Smooth muscle cell (in vitro differentiated cells): ENCODE measurements at regions not wholly inside any gene's neighbourhood (a gene's known extent, or its start where the extent isn't known, plus 50 kb on each side); places are given as distances from the start of the nearest gene placed in this dataset.
"Not testable (repeated sequence)": the region's sequence is repeated elsewhere in the genome, so short reads cannot be mapped to it uniquely, and the experiment has no call there.

Experiments used
- DNase-seq: peaks from one replicate; lab custom pipeline; 2025; ENCODE audit not compliant: unreplicated experiment; lab: John Stamatoyannopoulos, UW
- H2AFZ ChIP-seq: fragments of 200-600 bp; sonication (generic); 2 replicates; pipeline ENCODE4 v1.6.0; 2016; ENCODE audit warnings: antibody characterized with exemption, low read depth, mild to moderate bottlenecking
- H3F3A ChIP-seq: fragments of 200-600 bp; sonication (generic); 2 replicates; pipeline ENCODE4 v1.6.0; 2017; ENCODE audit warnings: antibody characterized with exemption, low read depth
- H3K27ac ChIP-seq: fragments of 200-600 bp; sonication (generic); 2 replicates; pipeline ENCODE4 v1.5.1; 2016; ENCODE audit warnings: low read depth, mild to moderate bottlenecking
- H3K27me3 ChIP-seq: fragments of 200-600 bp; sonication (generic); 2 replicates; pipeline ENCODE4 v1.6.1; 2016; ENCODE audit warnings: low read depth, mild to moderate bottlenecking
- H3K36me3 ChIP-seq: fragments of 200-600 bp; sonication (generic); 2 replicates; pipeline ENCODE4 v1.5.1; 2016; ENCODE audit warnings: low read depth
- H3K4me1 ChIP-seq: fragments of 200-600 bp; sonication (generic); 2 replicates; pipeline ENCODE4 v1.5.1; 2016; ENCODE audit warnings: low read depth
- H3K4me2 ChIP-seq: fragments of 200-600 bp; sonication (generic); 2 replicates; pipeline ENCODE4 v1.6.0; 2016; ENCODE audit warnings: mild to moderate bottlenecking
- H3K4me3 ChIP-seq: fragments of 200-600 bp; sonication (generic); 2 replicates; pipeline ENCODE4 v1.5.1; 2016; ENCODE audit warnings: mild to moderate bottlenecking
- H3K79me2 ChIP-seq: fragments of 200-600 bp; sonication (generic); 2 replicates; pipeline ENCODE4 v1.6.0; 2016; ENCODE audit warnings: low read depth, mild to moderate bottlenecking
- H3K9ac ChIP-seq: fragments of 200-600 bp; sonication (generic); 2 replicates; pipeline ENCODE4 v1.6.0; 2016; ENCODE audit warnings: low read depth
- H3K9me3 ChIP-seq: fragments of 200-600 bp; sonication (generic); replicated peaks from 2 replicates; pipeline ENCODE4 v1.5.1; 2016; ENCODE audit warnings: low read depth
- H4K20me1 ChIP-seq: fragments of 200-600 bp; sonication (generic); 2 replicates; pipeline ENCODE4 v1.6.0; 2016; ENCODE audit warnings: low read depth
- CTCF ChIP-seq: fragments of 200-600 bp; sonication (generic); IDR thresholded peaks from 2 replicates; pipeline ENCODE4 v1.5.1; 2017; ENCODE audit warnings: borderline replicate concordance, mild to moderate bottlenecking, antibody characterized with exemption; ENCODE audit not compliant: insufficient read depth, poor library complexity, severe bottlenecking
- WGBS: methylation state at CpG from one replicate; pipeline ENCODE4 v1.1.7; 2016; ENCODE audit warnings: low lambda C conversion rate; 5-methylcytosine and 5-hydroxymethylcytosine counted together

DNA sequence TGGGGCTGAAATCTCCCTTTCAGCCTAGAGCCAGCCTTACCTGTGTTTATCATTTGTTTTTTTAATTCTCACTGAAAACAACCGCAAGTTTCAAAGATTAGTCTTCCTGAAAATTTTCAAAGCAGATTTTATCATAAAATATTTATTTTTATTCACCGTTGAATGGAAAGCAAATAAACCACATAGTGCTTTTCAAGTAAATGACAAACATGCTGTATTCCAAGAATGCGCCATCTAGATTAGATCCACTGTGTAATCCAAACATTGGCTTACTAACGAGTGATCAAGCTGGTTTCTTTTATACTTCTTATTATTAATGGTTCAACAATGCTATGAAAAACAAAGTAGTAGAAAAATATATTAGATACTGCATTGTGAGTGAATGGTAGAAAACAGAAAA, 1176.2 kb upstream of the IGFBP7 start:
- Histone ChIP-seq H3K4me2 (no peak overlapping the region), H3K9ac (no peak overlapping the region), H3K27me3 (no peaks in the 10 kb centered on the region), H3K4me1 (no peaks in the 10 kb centered on the region), H3K27ac (no peak overlapping the region), H3K79me2 (no peaks in the 10 kb centered on the region), H2AFZ (no peak overlapping the region), H4K20me1 (no peaks in the 10 kb centered on the region), H3F3A (no peaks in the 10 kb centered on the region), H3K36me3 (no peaks in the 10 kb centered on the region), H3K4me3 (no peak overlapping the region), H3K9me3 (no peaks in the 10 kb centered on the region)
- no peak for DNase-seq
- 68% methylated on average over 4 of the region's 4 CpGs for WGBS
- TF ChIP-seq CTCF = no peak

DNA sequence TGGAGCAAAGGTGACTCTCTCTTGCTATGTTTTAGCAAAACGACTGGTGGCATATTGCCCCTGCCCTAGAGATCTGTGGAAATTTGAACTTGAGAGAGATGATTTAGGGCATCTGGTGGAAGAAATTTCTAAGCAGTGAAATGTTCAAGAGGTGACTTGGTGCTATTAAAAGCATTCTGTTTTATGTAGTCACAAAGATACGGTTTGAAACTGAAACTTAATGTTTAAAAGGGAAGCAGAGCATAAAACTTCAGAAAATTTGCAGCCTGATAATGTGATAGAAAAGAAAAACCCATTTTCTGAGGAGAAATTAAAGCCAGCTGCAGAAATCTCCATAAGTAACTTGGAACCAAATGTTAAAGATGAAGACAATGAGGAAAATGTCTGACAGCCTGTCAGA, 1170.7 kb upstream of the IGFBP7 start:
- H3K4me3 ChIP-seq, H3F3A ChIP-seq, H3K79me2 ChIP-seq, H3K9me3 ChIP-seq, H3K27ac ChIP-seq, H3K9ac ChIP-seq, H4K20me1 ChIP-seq, H3K36me3 ChIP-seq, DNase-seq, H2AFZ ChIP-seq, H3K4me1 ChIP-seq, H3K27me3 ChIP-seq, H3K4me2 ChIP-seq: not testable (repeated sequence)
- WGBS = 75% methylated on average over 2 of the region's 2 CpGs

DNA sequence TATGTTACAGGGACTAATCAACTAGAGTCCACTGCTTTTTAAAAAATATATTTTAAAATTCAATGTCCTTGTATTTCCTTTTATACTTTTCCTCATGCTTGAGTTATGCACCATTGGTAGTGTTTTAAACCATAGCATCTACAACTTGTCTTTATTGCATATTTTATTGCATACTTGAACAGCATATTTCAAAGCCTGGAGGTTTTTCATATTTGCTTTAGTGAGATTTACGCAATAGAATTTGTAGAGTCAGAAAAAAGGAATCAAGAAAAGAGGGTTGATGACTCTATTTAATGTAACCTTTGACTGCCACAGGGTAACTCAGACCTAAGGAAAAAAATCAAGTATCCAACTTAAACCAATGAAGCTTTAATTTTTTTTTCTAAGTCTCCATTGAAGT, 1165.7 kb upstream of the IGFBP7 start:
- H2AFZ ChIP-seq = no peak overlapping the region
- no peaks in the 10 kb centered on the region for H3K9me3 ChIP-seq
- H3K27me3 ChIP-seq = no peaks in the 10 kb centered on the region
- no peaks in the 10 kb centered on the region for H3K4me1 ChIP-seq
- H3K36me3 ChIP-seq = no peaks in the 10 kb centered on the region
- TF ChIP-seq CTCF = no peak
- H4K20me1 ChIP-seq = no peaks in the 10 kb centered on the region
- H3K4me3 ChIP-seq = no peak overlapping the region
- no peak overlapping the region for H3K9ac ChIP-seq
- DNase-seq = no peak
- H3K27ac ChIP-seq = no peak overlapping the region
- no peak overlapping the region for H3K4me2 ChIP-seq
- H3F3A ChIP-seq = no peaks in the 10 kb centered on the region
- no peaks in the 10 kb centered on the region for H3K79me2 ChIP-seq
- WGBS = 97% methylated on average over 1 of the region's 1 CpG

- H3K9me3 ChIP-seq = no peaks in the 10 kb centered on the region
- no peaks in the 10 kb centered on the region for H4K20me1 ChIP-seq
- no peak overlapping the region for H3K27ac ChIP-seq
- no peaks in the 10 kb centered on the region for H3K36me3 ChIP-seq
- DNase-seq = no peak
- H2AFZ ChIP-seq = no peak overlapping the region
- H3K27me3 ChIP-seq = no peaks in the 10 kb centered on the region
- H3K9ac ChIP-seq = no peak overlapping the region
- no peak overlapping the region for H3K4me3 ChIP-seq
- no peaks in the 10 kb centered on the region for H3F3A ChIP-seq
- no peaks in the 10 kb centered on the region for H3K4me1 ChIP-seq
- 93% methylated on average over 5 of the region's 5 CpGs for WGBS
- H3K4me2 ChIP-seq = no peak overlapping the region
- H3K79me2 ChIP-seq = no peaks in the 10 kb centered on the region
- TF ChIP-seq CTCF = no peak
Observed at GRCh38 chr4:58274553-58274952, 1164.4 kb upstream of the IGFBP7 start.
